SK-N-SH treated with all-trans-retinoic acid at 6 μM for 48 hours (cell line): ENCODE measurements at regions not wholly inside any gene's neighbourhood (a gene's known extent, or its start where the extent isn't known, plus 50 kb on each side); places are given as distances from the start of the nearest gene placed in this dataset.

ENCODE experiments used
- CREB5 ChIP-seq: fragments of 250-450 bp; sonication (Bioruptor Pico); IDR thresholded peaks from 2 replicates; pipeline ENCODE4 v1.5.1; 2020; ENCODE audit warnings: low read depth, mild to moderate bottlenecking, moderate library complexity
- TOX ChIP-seq: fragments of 250-450 bp; sonication (Bioruptor Pico); IDR thresholded peaks from 2 replicates; pipeline ENCODE4 v1.8.0; 2021; ENCODE audit warnings: mild to moderate bottlenecking, moderate library complexity, borderline replicate concordance
- ZFP3 ChIP-seq: fragments of 250-450 bp; sonication (Bioruptor Pico); IDR thresholded peaks from 2 replicates; pipeline ENCODE4 v1.5.0; 2020; ENCODE audit warnings: mild to moderate bottlenecking, moderate library complexity
- ZNF565 ChIP-seq: fragments of 450-650 bp; formaldehyde crosslinking; conservative IDR thresholded peaks from 2 replicates; pipeline ENCODE4 v1.5.0; 2020; ENCODE audit warnings: low read depth, mild to moderate bottlenecking, moderate library complexity

GRCh38 chr1:22344329-22344630 is 107.4 kb upstream of the ZBTB40 start:
- no peak for TF ChIP-seq ZFP3 (CRISPR knock-in tag)
- TF ChIP-seq TOX (CRISPR knock-in tag) = no peak
- no peak for TF ChIP-seq ZNF565 (CRISPR knock-in tag)
- no peak for TF ChIP-seq CREB5
